Peyer's patch (tissue), 4 donors: ENCODE measurements at regions not wholly inside any gene's neighbourhood (a gene's known extent, or its start where the extent isn't known, plus 50 kb on each side); places are given as distances from the start of the nearest gene placed in this dataset.
"Not testable (repeated sequence)": the region's sequence is repeated elsewhere in the genome, so short reads cannot be mapped to it uniquely, and the experiment has no call there.

Experiments used
- POLR2A ChIP-seq, 2 donors: fragments of 450-650 bp; IDR thresholded peaks; one replicate each; pipeline ENCODE4 v1.5.1; 2017; ENCODE audit warnings: antibody characterized with exemption in 2 of 2, mild to moderate bottlenecking in 2 of 2, moderate library complexity in 2 of 2
- TF ChIP-seq, protein P1 (sequence below), 6 experiments: fragments of 450-650 bp in 4 of 6; fragments of 200-600 bp in 2 of 6; sonication (generic) in 1 of 6; IDR thresholded peaks; one replicate each; pipeline ENCODE4 v1.5.1; 2017 to 2019; ENCODE audit warnings: antibody characterized with exemption in 6 of 6, mild to moderate bottlenecking in 3 of 6, moderate library complexity in 1 of 6

DNA sequence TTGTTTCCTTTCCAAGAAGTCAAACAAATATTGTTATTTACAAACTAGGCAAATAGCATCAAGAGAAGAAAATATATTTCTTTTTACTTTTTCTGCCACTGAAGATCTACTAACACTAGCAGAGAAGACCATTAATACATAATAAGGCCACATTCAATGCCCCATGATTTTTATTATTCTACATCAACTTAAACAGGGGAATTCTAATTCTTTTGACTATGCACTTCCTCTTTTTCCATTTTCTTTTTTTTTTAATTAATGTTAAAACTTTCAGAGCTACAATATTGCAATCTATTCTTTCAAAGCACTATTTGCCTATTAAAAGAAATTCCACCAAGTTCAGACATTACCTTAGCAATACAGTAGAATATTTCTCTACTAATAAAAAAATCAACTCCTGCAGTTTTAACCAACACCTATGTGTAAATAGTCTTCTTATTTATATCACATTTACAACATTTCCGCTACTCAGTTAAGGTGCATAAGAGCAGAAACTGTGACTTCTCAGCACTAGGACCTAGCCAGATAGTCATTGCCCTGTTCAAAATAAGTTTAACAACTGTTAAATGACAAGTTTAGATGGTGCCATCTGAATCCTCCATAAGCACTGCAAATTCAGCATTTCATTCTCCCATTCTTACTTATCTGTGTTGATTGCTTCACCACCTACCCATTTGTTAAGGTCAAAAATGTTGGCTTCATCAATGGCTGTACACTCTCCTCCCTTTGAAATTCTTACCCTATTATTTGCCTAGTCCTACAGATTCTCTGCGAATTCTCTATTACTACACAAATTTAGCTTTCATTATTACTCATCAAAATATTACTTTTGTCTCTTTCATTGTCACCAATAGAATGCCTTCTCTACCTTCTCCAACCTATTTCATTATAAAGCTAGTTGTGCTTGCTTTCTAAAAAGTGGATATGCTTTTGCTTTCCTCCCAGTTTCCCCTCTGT, 90.1 kb downstream of the SPDYE17 start:
- TF ChIP-seq, protein P1, sequence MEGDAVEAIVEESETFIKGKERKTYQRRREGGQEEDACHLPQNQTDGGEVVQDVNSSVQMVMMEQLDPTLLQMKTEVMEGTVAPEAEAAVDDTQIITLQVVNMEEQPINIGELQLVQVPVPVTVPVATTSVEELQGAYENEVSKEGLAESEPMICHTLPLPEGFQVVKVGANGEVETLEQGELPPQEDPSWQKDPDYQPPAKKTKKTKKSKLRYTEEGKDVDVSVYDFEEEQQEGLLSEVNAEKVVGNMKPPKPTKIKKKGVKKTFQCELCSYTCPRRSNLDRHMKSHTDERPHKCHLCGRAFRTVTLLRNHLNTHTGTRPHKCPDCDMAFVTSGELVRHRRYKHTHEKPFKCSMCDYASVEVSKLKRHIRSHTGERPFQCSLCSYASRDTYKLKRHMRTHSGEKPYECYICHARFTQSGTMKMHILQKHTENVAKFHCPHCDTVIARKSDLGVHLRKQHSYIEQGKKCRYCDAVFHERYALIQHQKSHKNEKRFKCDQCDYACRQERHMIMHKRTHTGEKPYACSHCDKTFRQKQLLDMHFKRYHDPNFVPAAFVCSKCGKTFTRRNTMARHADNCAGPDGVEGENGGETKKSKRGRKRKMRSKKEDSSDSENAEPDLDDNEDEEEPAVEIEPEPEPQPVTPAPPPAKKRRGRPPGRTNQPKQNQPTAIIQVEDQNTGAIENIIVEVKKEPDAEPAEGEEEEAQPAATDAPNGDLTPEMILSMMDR (IDR thresholded peaks at IDR 0.05), result not testable (repeated sequence)
- not testable (repeated sequence) for TF ChIP-seq POLR2A (IDR thresholded peaks at IDR 0.05)
